H9 (cell line): ENCODE measurements at regions not wholly inside any gene's neighbourhood (a gene's known extent, or its start where the extent isn't known, plus 50 kb on each side); places are given as distances from the start of the nearest gene placed in this dataset.

ENCODE experiments used
- DNase-seq: peaks from one replicate; pipeline ENCODE4 v3.0.0-alpha.2; 2017
- H2AFZ ChIP-seq: one replicate; pipeline ENCODE4 v1.6.1; 2013; ENCODE audit warnings: mild to moderate bottlenecking, low read length, control low read depth, moderate library complexity
- H2AK5ac ChIP-seq: 2 replicates; pipeline ENCODE4 v1.6.1; 2013; ENCODE audit warnings: low read length, control low read depth, mixed read lengths; ENCODE audit not compliant: insufficient read length
- H2BK120ac ChIP-seq: one replicate; pipeline ENCODE4 v1.6.1; 2013; ENCODE audit warnings: low read depth, mild to moderate bottlenecking, low read length, control low read depth, inconsistent platforms; ENCODE audit not compliant: poor library complexity, severe bottlenecking
- H2BK12ac ChIP-seq: 2 replicates; pipeline ENCODE4 v1.6.1; 2013; ENCODE audit warnings: low read length, control low read depth, mixed read lengths, low read depth; ENCODE audit not compliant: insufficient read length
- H2BK15ac ChIP-seq: 2 replicates; pipeline ENCODE4 v1.6.1; 2013; ENCODE audit warnings: low read depth, low read length, control low read depth
- H2BK20ac ChIP-seq: one replicate; pipeline ENCODE4 v1.6.1; 2013; ENCODE audit warnings: low read depth, mild to moderate bottlenecking, low read length, control low read depth, inconsistent platforms; ENCODE audit not compliant: poor library complexity, severe bottlenecking
- H2BK5ac ChIP-seq: 2 replicates; pipeline ENCODE4 v1.6.1; 2013; ENCODE audit warnings: low read length, control low read depth, mixed read lengths; ENCODE audit not compliant: insufficient read length
- H3K14ac ChIP-seq: 2 replicates; pipeline ENCODE4 v1.6.1; 2013; ENCODE audit warnings: low read length, control low read depth; ENCODE audit not compliant: insufficient read depth
- H3K18ac ChIP-seq: 2 replicates; pipeline ENCODE4 v1.6.1; 2013; ENCODE audit warnings: low read depth, mild to moderate bottlenecking, mixed read lengths, low read length, control low read depth; ENCODE audit not compliant: insufficient read length
- H3K23ac ChIP-seq: 2 replicates; pipeline ENCODE4 v1.6.1; 2013; ENCODE audit warnings: low read length, control low read depth, mixed read lengths, low read depth; ENCODE audit not compliant: insufficient read length
- H3K23me2 ChIP-seq: 2 replicates; pipeline ENCODE4 v1.6.1; 2013; ENCODE audit warnings: low read depth, mild to moderate bottlenecking, mixed read lengths, low read length, control low read depth; ENCODE audit not compliant: insufficient read length, poor library complexity, severe bottlenecking
- H3K27ac ChIP-seq: 2 replicates; pipeline ENCODE4 v1.5.1; 2013; ENCODE audit warnings: low read length, control low read depth, mixed read lengths, low read depth; ENCODE audit not compliant: insufficient read length
- H3K27me3 ChIP-seq: 2 replicates; pipeline ENCODE4 v1.6.1; 2013; ENCODE audit warnings: low read length, control low read depth, inconsistent platforms; ENCODE audit not compliant: insufficient read depth
- H3K4ac ChIP-seq: 2 replicates; pipeline ENCODE4 v1.6.1; 2013; ENCODE audit warnings: low read depth, mild to moderate bottlenecking, control low read depth, inconsistent platforms, low read length, moderate library complexity
- H3K4me1 ChIP-seq: 2 replicates; pipeline ENCODE4 v1.6.1; 2013; ENCODE audit warnings: low read length, control low read depth, inconsistent platforms; ENCODE audit not compliant: insufficient read depth
- H3K4me2 ChIP-seq: 2 replicates; pipeline ENCODE4 v1.6.1; 2013; ENCODE audit warnings: low read length, control low read depth, mixed read lengths; ENCODE audit not compliant: insufficient read length, insufficient read depth
- H3K56ac ChIP-seq: 2 replicates; pipeline ENCODE4 v1.6.1; 2013; ENCODE audit warnings: low read depth, mild to moderate bottlenecking, mixed read lengths, low read length, control low read depth; ENCODE audit not compliant: insufficient read length
- H3K79me1 ChIP-seq: 2 replicates; pipeline ENCODE4 v1.6.1; 2013; ENCODE audit warnings: low read depth, mild to moderate bottlenecking, moderate library complexity, low read length, control low read depth, inconsistent platforms; ENCODE audit not compliant: insufficient read depth, poor library complexity, severe bottlenecking
- H3K79me2 ChIP-seq: 2 replicates; pipeline ENCODE4 v1.6.1; 2013; ENCODE audit warnings: low read length, control low read depth, inconsistent platforms; ENCODE audit not compliant: insufficient read depth
- H3K9ac ChIP-seq: 2 replicates; pipeline ENCODE4 v1.6.1; 2013; ENCODE audit warnings: low read length, control low read depth, mixed read lengths; ENCODE audit not compliant: insufficient read length; ENCODE audit errors: extremely low read depth
- H3K9me3 ChIP-seq: one replicate; pipeline ENCODE4 v1.6.1; 2013; ENCODE audit warnings: low read depth, low read length, inconsistent platforms; ENCODE audit not compliant: control insufficient read depth
- H3T11ph ChIP-seq: one replicate; pipeline ENCODE4 v1.6.1; 2013; ENCODE audit warnings: mild to moderate bottlenecking, low read length, control low read depth, inconsistent platforms
- H4K20me1 ChIP-seq: one replicate; pipeline ENCODE4 v1.6.1; 2013; ENCODE audit not compliant: control insufficient read depth, insufficient read length, insufficient read depth
- H4K5ac ChIP-seq: 2 replicates; pipeline ENCODE4 v1.6.1; 2013; ENCODE audit warnings: low read depth, mild to moderate bottlenecking, mixed read lengths, low read length, control low read depth; ENCODE audit not compliant: insufficient read length
- H4K8ac ChIP-seq: replicated peaks from 2 replicates; pipeline ENCODE4 v1.6.1; 2013; ENCODE audit warnings: low read length, control low read depth, mixed read lengths, low read depth; ENCODE audit not compliant: insufficient read length
- H4K91ac ChIP-seq: 2 replicates; pipeline ENCODE4 v1.6.1; 2013; ENCODE audit warnings: low read depth, mild to moderate bottlenecking, moderate library complexity, mixed read lengths, low read length, control low read depth; ENCODE audit not compliant: insufficient read length
- H3K27ac Mint-ChIP-seq, 3 experiments: 2 replicates in 2 of 3; 3 replicates in 1 of 3; pipeline ENCODE4 v1.8.0; 2020 to 2021; ENCODE audit warnings: mixed read lengths in 3 of 3, mild to moderate bottlenecking in 1 of 3, moderate library complexity in 1 of 3
- H3K27me3 Mint-ChIP-seq: 2 replicates; pipeline ENCODE4 v1.8.0; 2021; ENCODE audit warnings: low read depth, mild to moderate bottlenecking, moderate library complexity, mixed read lengths
- H3K36me3 Mint-ChIP-seq, 3 experiments: 2 replicates in 2 of 3; 3 replicates in 1 of 3; pipeline ENCODE4 v1.8.0; 2020 to 2021; ENCODE audit warnings: low read depth in 3 of 3, mixed read lengths in 3 of 3; ENCODE audit not compliant: insufficient read depth in 1 of 3
- H3K4me1 Mint-ChIP-seq, 2 experiments: 2 replicates each; pipeline ENCODE4 v1.8.0; 2020; ENCODE audit warnings: mixed read lengths in 2 of 2
- H3K4me3 Mint-ChIP-seq, 2 experiments: 2 replicates in 1 of 2; 3 replicates in 1 of 2; pipeline ENCODE4 v1.8.0; 2020 to 2021; ENCODE audit warnings: mild to moderate bottlenecking in 2 of 2, mixed read lengths in 2 of 2, moderate library complexity in 1 of 2
- H3K9me3 Mint-ChIP-seq, 2 experiments: 2 replicates in 1 of 2; 3 replicates in 1 of 2; pipeline ENCODE4 v1.8.0; 2020; ENCODE audit warnings: mild to moderate bottlenecking in 2 of 2, mixed read lengths in 2 of 2, moderate library complexity in 1 of 2
- WGBS: extraction: QIAGEN DNeasy Blood & Tissue Kit; methylation state at CpG from one replicate; pipeline ENCODE4 v1.1.7; 2013; ENCODE audit warnings: missing lambda C conversion rate, low lambda C conversion rate, mixed read lengths; ENCODE audit not compliant: insufficient read length; ENCODE audit errors: extremely low coverage; 5-methylcytosine and 5-hydroxymethylcytosine counted together
- TF ChIP-seq, protein P1 (sequence below): fragments of 200-600 bp; sonication (generic); conservative IDR thresholded peaks from 3 replicates; pipeline ENCODE4 v1.8.0; 2021; ENCODE audit warnings: antibody characterized with exemption, mild to moderate bottlenecking

DNA sequence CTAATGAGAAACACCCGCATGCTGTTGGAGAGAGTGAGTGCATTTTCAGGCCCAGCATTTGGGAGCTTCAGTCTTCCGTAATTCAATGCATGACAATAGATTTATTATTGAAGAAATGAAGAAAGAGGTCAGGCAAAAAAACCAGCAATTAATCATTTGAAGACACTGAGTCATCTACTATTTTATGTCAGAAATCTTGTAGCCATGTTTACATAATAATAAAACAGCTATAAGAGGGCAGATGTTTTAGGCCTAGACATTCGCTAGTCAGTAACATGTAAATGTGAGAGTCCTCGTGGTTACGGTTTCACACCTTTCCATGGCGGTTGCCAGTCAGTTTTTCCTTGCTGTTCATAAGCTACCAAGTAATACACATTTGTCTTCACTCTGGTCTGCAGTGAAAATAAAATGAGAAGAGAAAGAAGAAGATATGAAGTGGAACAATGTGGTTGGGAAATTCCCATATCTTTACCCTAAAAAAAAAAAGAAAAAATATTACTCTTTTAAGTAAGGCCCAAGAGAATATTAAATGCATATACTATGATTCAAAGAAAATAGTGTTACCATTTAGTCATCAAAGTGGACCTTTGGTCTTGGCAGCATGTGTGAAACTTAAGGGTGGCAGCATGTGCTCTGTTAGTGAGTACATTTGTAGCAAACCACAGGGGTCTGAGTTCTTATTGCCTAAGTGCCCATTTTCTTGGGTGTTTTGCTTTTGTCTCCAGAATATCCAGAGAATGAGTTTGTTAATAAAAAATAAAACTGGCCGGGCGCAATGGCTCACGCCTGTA, 140.5 kb upstream of the TBL1XR1 start:
- Histone ChIP-seq H3K79me2 (no peaks in the 10 kb centered on the region), H2BK120ac (no peak overlapping the region), H2BK20ac (no peak overlapping the region), H2AFZ (no peak overlapping the region), H3K79me1 (no peaks in the 10 kb centered on the region), H3T11ph (no peak overlapping the region), H4K91ac (no peak overlapping the region), H3K9ac (no peak overlapping the region), H3K27ac (no peak overlapping the region), H3K4ac (no peak overlapping the region), H4K5ac (no peak overlapping the region), H3K14ac (no peak overlapping the region), H3K23ac (no peak overlapping the region), H3K9me3 (no peaks in the 10 kb centered on the region), H2AK5ac (no peak overlapping the region), H3K18ac (no peak overlapping the region), H3K4me2 (no peak overlapping the region), H3K4me1 (no peaks in the 10 kb centered on the region), H2BK12ac (no peak overlapping the region), H2BK15ac (no peak overlapping the region), H4K8ac (no peak overlapping the region), H4K20me1 (no peaks in the 10 kb centered on the region), H3K56ac (no peak overlapping the region), H3K27me3 (peaks cover 8% of the 10 kb centered on the region; the same call in 1 of the 2 replicates), H3K23me2 (no peaks in the 10 kb centered on the region), H2BK5ac (no peak overlapping the region)
- Mint-ChIP-seq H3K27ac (no peak overlapping the region), H3K4me1 (no peaks in the 10 kb centered on the region), H3K27me3 (peaks cover 50% of the 10 kb centered on the region), H3K36me3 (no peaks in the 10 kb centered on the region), H3K9me3 (no peaks in the 10 kb centered on the region; a peak in 1 of 5 replicates), H3K4me3 (no peak overlapping the region)
- WGBS, result no CpG with 5 or more reads among the region's 9 CpGs
- no peak for DNase-seq
- TF ChIP-seq, protein P1, sequence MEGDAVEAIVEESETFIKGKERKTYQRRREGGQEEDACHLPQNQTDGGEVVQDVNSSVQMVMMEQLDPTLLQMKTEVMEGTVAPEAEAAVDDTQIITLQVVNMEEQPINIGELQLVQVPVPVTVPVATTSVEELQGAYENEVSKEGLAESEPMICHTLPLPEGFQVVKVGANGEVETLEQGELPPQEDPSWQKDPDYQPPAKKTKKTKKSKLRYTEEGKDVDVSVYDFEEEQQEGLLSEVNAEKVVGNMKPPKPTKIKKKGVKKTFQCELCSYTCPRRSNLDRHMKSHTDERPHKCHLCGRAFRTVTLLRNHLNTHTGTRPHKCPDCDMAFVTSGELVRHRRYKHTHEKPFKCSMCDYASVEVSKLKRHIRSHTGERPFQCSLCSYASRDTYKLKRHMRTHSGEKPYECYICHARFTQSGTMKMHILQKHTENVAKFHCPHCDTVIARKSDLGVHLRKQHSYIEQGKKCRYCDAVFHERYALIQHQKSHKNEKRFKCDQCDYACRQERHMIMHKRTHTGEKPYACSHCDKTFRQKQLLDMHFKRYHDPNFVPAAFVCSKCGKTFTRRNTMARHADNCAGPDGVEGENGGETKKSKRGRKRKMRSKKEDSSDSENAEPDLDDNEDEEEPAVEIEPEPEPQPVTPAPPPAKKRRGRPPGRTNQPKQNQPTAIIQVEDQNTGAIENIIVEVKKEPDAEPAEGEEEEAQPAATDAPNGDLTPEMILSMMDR, result no peak
